ENCODE measurements at regions not wholly inside any gene's neighbourhood (a gene's known extent, or its start where the extent isn't known, plus 50 kb on each side); places are given as distances from the start of the nearest gene placed in this dataset.

- TF ChIP-seq CTCF (conservative IDR thresholded peaks at IDR 0.05; ENCODE audit: low read length) (no peak), EZH2phosphoT487 (IDR thresholded peaks at IDR 0.05; ENCODE audit: borderline replicate concordance, low read depth, low read length) (no peak)
Measured at GRCh38 chr5:125633523-125633922, 789.7 kb upstream of the GRAMD2B start.
